ENCODE measurements at regions not wholly inside any gene's neighbourhood (a gene's known extent, or its start where the extent isn't known, plus 50 kb on each side); places are given as distances from the start of the nearest gene placed in this dataset.
"Not testable (repeated sequence)": the region's sequence is repeated elsewhere in the genome, so short reads cannot be mapped to it uniquely, and the experiment has no call there.

DNA sequence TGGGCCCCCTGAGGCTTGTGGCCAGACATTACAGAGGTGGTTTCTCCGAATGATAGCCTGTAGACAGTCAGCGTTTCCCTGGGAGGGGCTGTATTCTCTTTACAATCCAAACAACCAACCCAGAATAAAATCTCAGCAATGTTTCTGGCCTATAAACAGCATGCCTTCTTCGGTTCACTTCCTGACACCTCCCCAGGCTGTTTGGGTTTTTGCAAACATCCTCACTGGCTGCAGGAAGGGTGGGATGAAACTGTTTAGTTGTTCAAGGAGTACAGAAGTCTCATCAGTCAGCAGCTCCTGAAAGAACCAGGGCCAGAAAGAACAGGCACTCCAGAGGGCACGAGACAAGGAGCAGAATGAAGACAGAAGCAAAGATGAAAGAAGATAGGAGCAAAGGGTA is 350.0 kb downstream of the QKI start:
- DNase-seq (ENCODE audit: low spot score) = no peak

DNA sequence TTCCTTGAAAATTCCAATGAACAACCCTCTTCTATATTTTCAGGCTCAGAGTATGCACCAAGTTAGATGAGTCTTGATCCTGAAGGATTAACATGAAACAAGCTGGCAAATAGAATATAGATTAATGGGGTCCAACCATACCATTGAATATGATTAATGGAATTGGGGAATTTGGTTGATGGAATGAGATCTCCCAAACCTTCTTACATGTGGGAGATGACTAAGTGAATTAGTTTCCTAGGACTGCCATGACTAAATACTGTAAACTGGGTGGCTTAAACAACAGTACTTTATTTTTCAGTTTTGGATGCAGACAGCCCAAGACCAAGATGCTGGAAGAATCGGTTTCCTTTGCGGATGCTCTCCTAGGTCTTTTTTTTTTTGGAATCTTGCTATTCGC is 347.0 kb downstream of the QKI start:
- no peak for DNase-seq (ENCODE audit: low spot score)

DNA sequence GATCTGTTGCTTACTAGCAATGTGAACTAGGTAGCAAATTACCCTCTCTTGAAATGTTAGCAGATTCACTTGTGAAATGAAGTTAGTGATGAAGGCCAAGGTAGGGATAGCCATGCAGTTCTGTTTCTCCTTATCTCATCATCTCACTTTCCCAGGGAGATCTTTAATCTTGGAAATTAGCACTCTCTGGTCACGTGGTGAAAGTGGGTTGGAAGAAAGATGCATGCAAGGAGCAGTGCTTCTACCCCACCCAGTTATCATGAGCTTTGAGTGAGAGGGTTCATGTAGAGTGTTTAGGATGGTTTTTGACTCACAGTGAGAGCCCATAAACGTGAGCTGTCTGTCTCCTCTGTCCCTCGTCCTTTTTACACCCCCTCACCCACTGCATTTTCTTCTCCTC is 346.3 kb downstream of the QKI start:
- no peak for DNase-seq (ENCODE audit: low spot score)

GRCh38 chr6:163759542-163759941 is 345.0 kb downstream of the QKI start:
- no peak for DNase-seq (ENCODE audit: low spot score)

DNA sequence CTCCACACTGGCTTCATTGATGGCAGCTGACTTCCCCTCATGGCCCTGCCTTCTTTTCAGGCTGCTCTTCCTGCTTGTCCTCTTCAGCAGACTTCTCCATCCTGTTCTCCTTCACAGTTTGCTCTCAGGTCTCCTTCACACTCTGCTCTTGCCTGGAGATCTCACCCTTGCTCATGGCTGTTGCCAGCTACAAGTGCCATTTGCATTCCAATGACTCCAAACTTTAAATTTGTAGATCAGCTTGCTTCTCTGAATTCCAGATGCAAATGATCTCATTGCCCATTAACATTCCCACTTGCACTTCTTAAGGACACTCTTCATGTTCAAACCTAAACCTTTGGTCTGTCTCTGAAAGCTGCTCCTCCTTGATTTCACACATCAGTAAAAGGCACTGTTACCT is 343.0 kb downstream of the QKI start:
- no peak for DNase-seq (ENCODE audit: low spot score)

- DNase-seq (ENCODE audit: low spot score) = no peak
These were observed 341.6 kb downstream of the QKI start for GRCh38 chr6:163756079-163756478.

GRCh38 chr6:163754866-163755265 is 340.3 kb downstream of the QKI start:
- no peak for DNase-seq (ENCODE audit: low spot score)

- peak; percentile 3 for DNase-seq (ENCODE audit: low spot score)
These were observed 338.9 kb downstream of the QKI start for GRCh38 chr6:163753430-163753829.

DNA sequence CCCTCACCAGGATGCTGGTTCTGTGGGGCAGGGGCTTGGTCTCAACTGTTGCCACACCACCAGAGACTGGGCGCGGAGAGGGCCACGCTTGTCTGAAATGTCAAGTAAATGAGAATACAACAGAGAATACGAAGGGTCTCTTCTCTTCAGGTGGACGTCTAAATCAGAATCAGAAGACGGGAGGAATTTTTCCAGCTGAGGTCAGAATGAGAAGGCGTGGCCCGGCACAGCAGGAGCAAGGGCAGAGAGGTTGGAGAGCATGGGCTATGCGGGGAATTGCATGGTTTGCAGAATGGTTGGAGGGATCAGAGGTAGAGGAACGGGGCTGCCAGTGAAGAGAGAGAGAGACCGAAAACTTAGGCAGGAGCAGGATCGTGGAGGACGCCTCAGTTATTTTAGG is 337.9 kb downstream of the QKI start:
- DNase-seq (ENCODE audit: low spot score) = no peak

- DNase-seq (ENCODE audit: low spot score) = peak; percentile 24
These were observed 336.6 kb downstream of the QKI start for GRCh38 chr6:163751032-163751525.

- DNase-seq (ENCODE audit: low spot score) = no peak
These were observed 336.0 kb downstream of the QKI start for GRCh38 chr6:163750431-163751031.

DNA sequence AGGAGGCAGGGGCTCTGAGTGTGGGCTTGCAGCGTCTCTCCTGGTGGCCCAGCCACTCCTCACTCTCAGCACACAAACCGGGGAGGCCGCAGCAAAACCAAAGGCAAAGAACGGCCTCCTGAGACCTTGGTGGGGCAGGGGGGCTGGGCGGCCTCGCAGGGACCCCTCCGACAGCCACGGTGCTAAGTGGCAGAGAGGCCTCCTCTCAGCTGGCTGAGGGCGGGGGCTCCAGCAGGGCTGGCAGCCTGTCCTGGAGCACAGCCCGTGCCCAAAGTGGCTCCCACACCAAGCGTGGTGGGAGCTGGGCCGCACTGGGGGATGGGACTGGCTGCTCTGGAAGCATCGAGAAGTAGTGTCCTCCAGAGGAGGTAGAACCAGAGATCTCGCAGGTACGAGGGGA is 334.4 kb downstream of the QKI start:
- no peak for DNase-seq (ENCODE audit: low spot score)

DNA sequence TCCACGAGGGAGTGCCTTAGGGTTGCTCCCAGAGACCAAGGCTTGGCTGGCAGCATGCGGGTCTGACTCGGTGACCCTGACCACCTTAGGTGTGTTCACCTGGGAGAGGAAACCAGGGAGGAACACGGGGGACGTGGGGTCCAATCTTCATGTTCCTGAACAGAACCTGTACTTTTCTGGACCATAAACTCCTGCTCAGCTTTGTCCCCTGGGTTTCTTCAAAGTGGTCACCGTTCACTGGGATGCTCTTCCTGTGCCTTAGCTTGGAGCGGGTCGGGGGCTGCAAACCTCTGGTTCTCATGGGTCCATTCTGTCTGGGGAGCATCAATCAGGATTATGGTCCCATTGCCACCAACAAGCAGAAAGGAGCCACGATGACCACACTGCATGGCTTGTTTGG is 333.5 kb downstream of the QKI start:
- DNase-seq (ENCODE audit: low spot score) = no peak

DNA sequence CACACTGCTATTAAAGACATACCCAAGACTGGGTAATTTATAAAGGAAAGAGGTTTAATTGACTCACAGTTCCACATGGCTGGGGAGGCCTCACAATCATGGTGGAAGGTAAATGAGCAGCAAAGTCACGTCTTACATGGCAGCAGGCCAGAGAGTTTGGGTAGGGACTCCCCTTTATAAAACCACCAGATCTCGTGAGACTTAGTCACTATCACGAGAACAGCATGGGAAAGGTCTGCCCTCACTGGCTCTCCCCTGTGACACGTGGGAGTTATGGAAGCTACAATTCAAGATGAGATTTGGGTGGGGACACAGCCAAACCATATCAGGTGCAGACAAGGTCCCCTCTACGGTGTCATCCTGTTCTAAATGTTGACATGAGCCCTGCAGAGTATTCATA is 332.5 kb downstream of the QKI start:
- DNase-seq (ENCODE audit: low spot score) = not testable (repeated sequence)

DNA sequence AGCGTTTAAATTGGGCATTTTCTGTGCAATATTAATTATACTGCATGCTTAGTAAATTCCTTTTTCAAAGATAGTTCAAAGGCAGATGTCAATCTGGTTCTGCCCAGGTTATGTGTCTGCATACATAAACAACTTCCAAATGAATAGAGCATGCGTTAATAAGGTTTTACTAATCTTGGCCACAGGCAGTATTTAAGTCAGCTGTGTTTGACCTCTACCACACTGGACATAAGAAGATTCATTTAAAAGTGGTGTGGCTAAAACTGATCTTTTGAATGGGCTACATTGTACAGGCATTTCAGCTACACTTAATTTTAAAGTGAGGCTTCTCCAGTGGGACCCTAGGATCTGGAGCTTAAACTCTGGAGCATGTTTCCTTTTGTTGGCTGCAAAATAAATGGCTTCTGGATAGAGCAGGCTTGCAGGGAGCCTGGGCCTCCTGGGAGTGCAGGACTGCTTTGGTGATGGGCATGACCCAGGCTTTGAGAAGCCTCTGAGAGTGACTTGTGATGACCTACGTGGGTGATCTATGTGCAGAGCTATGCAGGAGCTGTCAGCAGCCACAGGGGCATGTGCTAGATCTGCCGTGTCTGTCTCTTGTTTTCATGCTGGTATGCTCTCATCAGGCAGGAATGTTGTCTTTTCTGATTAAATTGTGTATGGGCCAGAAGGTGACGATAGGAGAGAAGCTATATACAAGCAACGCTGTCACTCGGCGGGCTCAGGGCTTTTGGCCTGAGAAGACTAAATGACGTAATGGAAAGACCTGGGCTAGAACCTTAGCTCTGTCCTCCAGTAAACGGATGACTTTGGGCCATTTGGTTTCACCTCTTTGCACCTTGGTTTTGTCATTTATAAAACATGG is 331.2 kb downstream of the QKI start:
- DNase-seq (ENCODE audit: low spot score) = no peak

DNA sequence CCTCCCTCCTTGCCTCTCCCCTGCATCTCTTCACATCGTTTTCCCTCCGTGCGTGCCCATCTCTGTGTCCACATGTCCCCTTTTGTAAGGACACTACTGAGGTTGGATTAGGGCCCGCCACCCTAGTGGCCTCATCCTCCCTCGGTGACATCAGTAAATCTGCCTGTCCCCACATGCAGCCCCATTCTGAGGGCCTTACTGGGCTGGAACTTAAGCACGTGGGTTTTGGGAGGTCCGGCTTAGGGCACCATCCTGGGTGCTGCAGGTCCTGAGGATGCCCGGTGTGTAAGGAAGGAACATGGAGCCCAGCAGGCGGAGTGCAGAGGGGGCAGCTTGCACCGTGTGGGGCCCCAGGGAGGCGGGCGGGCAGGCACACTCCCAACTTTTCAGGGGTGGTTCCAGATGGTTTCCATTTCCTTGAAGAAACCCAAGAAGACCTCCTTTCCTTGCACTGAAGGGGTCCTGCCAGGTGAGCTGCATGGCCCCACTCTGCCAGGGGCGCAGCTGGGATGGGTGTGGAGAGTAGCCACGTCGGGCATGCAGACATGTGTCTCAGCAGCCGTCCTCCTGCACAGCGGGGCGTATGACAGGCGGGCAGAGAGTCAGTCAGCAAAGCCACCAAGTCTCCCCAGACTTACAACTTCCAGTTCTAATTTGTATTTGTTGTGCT is 329.9 kb downstream of the QKI start:
- DNase-seq (ENCODE audit: low spot score) = no peak

- DNase-seq (ENCODE audit: low spot score) = no peak
These were observed 329.3 kb downstream of the QKI start for GRCh38 chr6:163743796-163744195.

- DNase-seq (ENCODE audit: low spot score) = no peak
These were observed 327.3 kb downstream of the QKI start for GRCh38 chr6:163741743-163742363.

DNA sequence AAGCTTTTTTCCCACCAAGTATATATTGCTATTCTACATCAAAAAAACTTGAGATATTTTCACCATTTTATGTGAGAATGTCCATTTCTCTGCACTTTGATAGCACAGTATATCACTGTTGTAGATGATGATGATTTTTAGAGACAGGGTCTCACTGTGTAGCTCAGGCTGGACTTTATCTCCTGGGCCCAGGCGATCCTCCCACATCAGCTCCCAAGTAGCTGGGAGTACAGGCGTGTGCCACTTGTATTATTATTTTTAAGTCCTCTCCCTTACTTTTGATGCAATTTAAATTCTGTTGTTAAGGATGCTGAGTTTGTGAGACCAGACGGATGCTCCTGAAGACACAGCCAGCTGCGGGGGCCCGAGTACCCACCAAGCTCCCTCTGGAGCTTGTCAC is 326.8 kb downstream of the QKI start:
- no peak for DNase-seq (ENCODE audit: low spot score)

DNA sequence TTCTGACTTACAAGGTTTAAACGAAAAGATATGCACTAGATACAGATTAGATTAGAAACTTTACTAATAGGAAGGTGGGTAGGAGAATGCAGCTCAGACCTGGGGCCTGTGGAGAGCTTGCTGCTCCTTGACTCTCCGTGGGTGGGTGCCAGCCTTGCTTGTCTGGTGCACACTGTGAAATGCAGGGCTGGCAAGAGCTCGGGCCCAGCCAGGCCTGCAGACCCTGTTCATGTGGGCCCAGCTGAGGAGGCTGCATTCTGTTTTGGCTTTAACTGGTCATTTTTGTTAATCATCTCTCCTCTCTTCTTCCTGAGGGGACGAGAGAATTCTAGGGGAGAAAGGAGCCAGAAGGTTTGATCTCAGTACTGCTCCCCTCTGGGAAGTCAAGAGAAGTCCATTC is 325.4 kb downstream of the QKI start:
- DNase-seq (ENCODE audit: low spot score) = no peak

DNA sequence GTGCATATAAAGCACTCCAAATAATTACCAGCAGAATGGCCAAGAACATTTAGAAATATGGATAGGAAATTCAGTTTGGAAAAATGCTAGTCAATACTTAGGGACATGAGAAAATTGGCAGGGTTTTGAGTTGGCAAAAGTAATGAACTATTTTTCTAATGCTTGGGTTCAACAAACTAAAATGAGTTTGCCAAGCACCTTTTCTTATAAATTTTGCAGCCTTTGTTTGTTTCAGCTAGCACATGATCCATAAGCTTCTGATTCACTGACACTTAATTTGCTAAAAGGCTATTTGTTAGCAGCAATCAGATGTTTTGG is 324.8 kb downstream of the QKI start:
- DNase-seq (ENCODE audit: low spot score) = no peak

DNA sequence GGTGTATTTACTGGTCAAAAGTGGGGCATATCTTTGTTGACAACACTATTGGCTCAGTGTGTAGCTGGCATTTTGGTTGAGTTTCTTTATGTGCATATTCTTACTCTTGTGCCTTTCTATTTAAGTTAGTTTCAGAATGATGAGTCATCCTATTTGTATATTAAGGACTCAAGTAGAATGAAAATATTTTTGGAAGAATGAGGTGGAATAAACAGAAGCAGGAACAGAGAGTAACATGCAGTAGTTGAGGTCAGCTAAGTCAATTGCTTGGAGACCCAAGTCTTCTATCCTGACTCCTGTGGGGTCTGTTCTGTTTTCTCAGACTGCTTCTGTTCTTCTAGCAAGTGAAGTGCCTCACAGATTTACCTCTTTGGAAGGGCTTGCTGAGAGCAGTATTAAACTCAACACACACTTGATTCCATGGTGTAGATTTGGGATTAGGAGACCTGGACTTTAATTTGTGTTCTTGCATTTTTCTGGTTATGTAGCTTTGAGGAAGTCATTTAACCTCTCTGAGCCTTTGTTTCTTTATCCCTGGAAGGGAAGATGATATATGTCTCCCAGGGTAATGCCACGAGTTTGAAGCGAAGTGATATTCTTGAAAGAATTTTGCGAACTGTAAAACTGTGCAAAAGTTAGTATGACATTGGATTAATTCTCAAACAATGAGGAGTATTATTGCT is 324.3 kb downstream of the QKI start:
- DNase-seq (ENCODE audit: low spot score) = no peak
